Smooth muscle cell (in vitro differentiated cells): ENCODE measurements at regions not wholly inside any gene's neighbourhood (a gene's known extent, or its start where the extent isn't known, plus 50 kb on each side); places are given as distances from the start of the nearest gene placed in this dataset.

ENCODE experiments used
- DNase-seq: peaks from one replicate; lab custom pipeline; 2025; ENCODE audit not compliant: unreplicated experiment; lab: John Stamatoyannopoulos, UW
- H2AFZ ChIP-seq: fragments of 200-600 bp; sonication (generic); 2 replicates; pipeline ENCODE4 v1.6.0; 2016; ENCODE audit warnings: antibody characterized with exemption, low read depth, mild to moderate bottlenecking
- H3F3A ChIP-seq: fragments of 200-600 bp; sonication (generic); 2 replicates; pipeline ENCODE4 v1.6.0; 2017; ENCODE audit warnings: antibody characterized with exemption, low read depth
- H3K27ac ChIP-seq: fragments of 200-600 bp; sonication (generic); 2 replicates; pipeline ENCODE4 v1.5.1; 2016; ENCODE audit warnings: low read depth, mild to moderate bottlenecking
- H3K27me3 ChIP-seq: fragments of 200-600 bp; sonication (generic); 2 replicates; pipeline ENCODE4 v1.6.1; 2016; ENCODE audit warnings: low read depth, mild to moderate bottlenecking
- H3K36me3 ChIP-seq: fragments of 200-600 bp; sonication (generic); 2 replicates; pipeline ENCODE4 v1.5.1; 2016; ENCODE audit warnings: low read depth
- H3K4me1 ChIP-seq: fragments of 200-600 bp; sonication (generic); 2 replicates; pipeline ENCODE4 v1.5.1; 2016; ENCODE audit warnings: low read depth
- H3K4me2 ChIP-seq: fragments of 200-600 bp; sonication (generic); 2 replicates; pipeline ENCODE4 v1.6.0; 2016; ENCODE audit warnings: mild to moderate bottlenecking
- H3K4me3 ChIP-seq: fragments of 200-600 bp; sonication (generic); 2 replicates; pipeline ENCODE4 v1.5.1; 2016; ENCODE audit warnings: mild to moderate bottlenecking
- H3K79me2 ChIP-seq: fragments of 200-600 bp; sonication (generic); 2 replicates; pipeline ENCODE4 v1.6.0; 2016; ENCODE audit warnings: low read depth, mild to moderate bottlenecking
- H3K9ac ChIP-seq: fragments of 200-600 bp; sonication (generic); 2 replicates; pipeline ENCODE4 v1.6.0; 2016; ENCODE audit warnings: low read depth
- H3K9me3 ChIP-seq: fragments of 200-600 bp; sonication (generic); replicated peaks from 2 replicates; pipeline ENCODE4 v1.5.1; 2016; ENCODE audit warnings: low read depth
- H4K20me1 ChIP-seq: fragments of 200-600 bp; sonication (generic); 2 replicates; pipeline ENCODE4 v1.6.0; 2016; ENCODE audit warnings: low read depth
- WGBS: methylation state at CpG from one replicate; pipeline ENCODE4 v1.1.7; 2016; ENCODE audit warnings: low lambda C conversion rate; 5-methylcytosine and 5-hydroxymethylcytosine counted together
- TF ChIP-seq, protein P1 (sequence below): fragments of 200-600 bp; sonication (generic); IDR thresholded peaks from 2 replicates; pipeline ENCODE4 v1.5.1; 2017; ENCODE audit warnings: borderline replicate concordance, mild to moderate bottlenecking, antibody characterized with exemption; ENCODE audit not compliant: insufficient read depth, poor library complexity, severe bottlenecking

DNA sequence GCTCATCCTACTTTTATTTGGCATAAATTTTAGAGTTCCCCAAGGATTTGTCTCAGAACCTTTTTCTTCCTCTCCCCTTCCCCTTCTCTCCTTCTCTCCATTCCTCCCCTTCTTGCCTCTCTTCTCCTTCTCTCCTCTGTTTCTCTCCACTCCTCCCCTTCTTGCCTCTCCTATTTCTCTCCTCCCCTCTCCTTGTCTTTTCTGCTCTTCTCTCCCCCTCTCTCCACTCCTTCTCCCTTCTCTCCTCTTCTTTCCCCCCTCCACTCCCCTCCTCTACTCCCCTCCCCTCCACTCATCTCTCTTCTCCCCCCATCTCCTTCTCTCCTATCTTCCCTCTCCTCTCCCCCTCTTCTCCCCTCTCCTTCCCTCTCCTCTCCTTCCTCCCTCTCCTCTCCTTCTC, 142.7 kb downstream of the CCDC71L start:
- no peak overlapping the region for H3K4me3 ChIP-seq
- H3K4me2 ChIP-seq, result no peak overlapping the region
- H3K36me3 ChIP-seq, result no peaks in the 10 kb centered on the region
- H3K79me2 ChIP-seq, result no peaks in the 10 kb centered on the region
- no peak overlapping the region for H3K27ac ChIP-seq
- H3K27me3 ChIP-seq, result no peaks in the 10 kb centered on the region
- H2AFZ ChIP-seq, result no peak overlapping the region
- TF ChIP-seq, protein P1, sequence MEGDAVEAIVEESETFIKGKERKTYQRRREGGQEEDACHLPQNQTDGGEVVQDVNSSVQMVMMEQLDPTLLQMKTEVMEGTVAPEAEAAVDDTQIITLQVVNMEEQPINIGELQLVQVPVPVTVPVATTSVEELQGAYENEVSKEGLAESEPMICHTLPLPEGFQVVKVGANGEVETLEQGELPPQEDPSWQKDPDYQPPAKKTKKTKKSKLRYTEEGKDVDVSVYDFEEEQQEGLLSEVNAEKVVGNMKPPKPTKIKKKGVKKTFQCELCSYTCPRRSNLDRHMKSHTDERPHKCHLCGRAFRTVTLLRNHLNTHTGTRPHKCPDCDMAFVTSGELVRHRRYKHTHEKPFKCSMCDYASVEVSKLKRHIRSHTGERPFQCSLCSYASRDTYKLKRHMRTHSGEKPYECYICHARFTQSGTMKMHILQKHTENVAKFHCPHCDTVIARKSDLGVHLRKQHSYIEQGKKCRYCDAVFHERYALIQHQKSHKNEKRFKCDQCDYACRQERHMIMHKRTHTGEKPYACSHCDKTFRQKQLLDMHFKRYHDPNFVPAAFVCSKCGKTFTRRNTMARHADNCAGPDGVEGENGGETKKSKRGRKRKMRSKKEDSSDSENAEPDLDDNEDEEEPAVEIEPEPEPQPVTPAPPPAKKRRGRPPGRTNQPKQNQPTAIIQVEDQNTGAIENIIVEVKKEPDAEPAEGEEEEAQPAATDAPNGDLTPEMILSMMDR, result no peak
- no peaks in the 10 kb centered on the region for H3K4me1 ChIP-seq
- no peak for DNase-seq
- no peaks in the 10 kb centered on the region for H3F3A ChIP-seq
- no peak overlapping the region for H3K9ac ChIP-seq
- H4K20me1 ChIP-seq, result no peaks in the 10 kb centered on the region
- no peaks in the 10 kb centered on the region for H3K9me3 ChIP-seq

DNA sequence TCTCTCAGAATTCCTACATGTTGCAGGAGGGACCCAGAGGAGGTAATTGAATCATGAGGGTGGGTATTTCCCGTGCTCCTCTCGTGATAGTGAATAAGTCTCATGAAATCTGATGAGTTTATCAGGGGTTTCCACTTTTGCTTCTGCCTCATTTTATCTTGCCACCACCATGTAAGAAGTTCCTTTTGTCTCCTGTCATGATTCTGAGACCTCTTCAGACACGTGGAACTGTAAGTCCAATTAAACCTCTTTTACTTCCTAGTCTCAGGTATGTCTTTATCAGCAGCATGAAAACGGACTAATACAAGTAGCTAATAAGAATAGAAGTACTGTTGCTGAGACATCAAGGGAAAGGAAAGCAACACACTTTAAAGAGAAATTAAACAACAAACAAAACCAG, 143.4 kb downstream of the CCDC71L start:
- no peaks in the 10 kb centered on the region for H3K36me3 ChIP-seq
- no peaks in the 10 kb centered on the region for H3K9me3 ChIP-seq
- no peaks in the 10 kb centered on the region for H3K27me3 ChIP-seq
- 95% methylated on average over 4 of the region's 4 CpGs for WGBS
- DNase-seq, result no peak
- no peaks in the 10 kb centered on the region for H4K20me1 ChIP-seq
- H3K9ac ChIP-seq, result no peak overlapping the region
- no peaks in the 10 kb centered on the region for H3K79me2 ChIP-seq
- no peak overlapping the region for H3K4me2 ChIP-seq
- no peaks in the 10 kb centered on the region for H3K4me1 ChIP-seq
- TF ChIP-seq, protein P1, result no peak
- H2AFZ ChIP-seq, result no peak overlapping the region
- H3K4me3 ChIP-seq, result no peak overlapping the region
- H3F3A ChIP-seq, result no peaks in the 10 kb centered on the region
- H3K27ac ChIP-seq, result no peak overlapping the region

DNA sequence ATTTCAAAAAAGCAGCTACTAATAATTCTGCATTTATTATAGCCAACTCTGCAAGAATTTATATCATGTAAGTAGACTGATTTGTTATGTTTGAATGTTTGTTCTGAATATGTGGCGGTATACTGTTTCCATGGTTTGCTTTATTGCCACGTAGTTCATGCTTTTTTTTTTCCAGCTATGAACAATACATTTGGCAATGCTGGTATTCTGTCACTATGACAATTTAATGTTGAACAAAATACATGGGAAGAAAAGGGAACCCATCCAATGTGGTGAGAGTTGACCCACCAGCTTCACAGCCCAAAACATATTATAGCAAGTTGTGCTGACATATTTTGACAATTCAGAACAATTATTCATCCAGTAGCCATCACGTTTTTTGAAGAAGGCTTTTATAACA, 145.6 kb downstream of the CCDC71L start:
- Histone ChIP-seq H3K9ac (no peak overlapping the region), H3K9me3 (no peaks in the 10 kb centered on the region), H3F3A (no peaks in the 10 kb centered on the region), H3K4me1 (no peaks in the 10 kb centered on the region), H3K27ac (no peak overlapping the region), H3K79me2 (no peaks in the 10 kb centered on the region), H3K36me3 (no peaks in the 10 kb centered on the region), H3K4me2 (no peak overlapping the region), H2AFZ (no peak overlapping the region), H3K4me3 (no peak overlapping the region), H3K27me3 (peaks cover 7% of the 10 kb centered on the region), H4K20me1 (no peaks in the 10 kb centered on the region)
- DNase-seq, result no peak
- TF ChIP-seq, protein P1, result no peak
- 86% methylated on average over 3 of the region's 3 CpGs for WGBS

DNA sequence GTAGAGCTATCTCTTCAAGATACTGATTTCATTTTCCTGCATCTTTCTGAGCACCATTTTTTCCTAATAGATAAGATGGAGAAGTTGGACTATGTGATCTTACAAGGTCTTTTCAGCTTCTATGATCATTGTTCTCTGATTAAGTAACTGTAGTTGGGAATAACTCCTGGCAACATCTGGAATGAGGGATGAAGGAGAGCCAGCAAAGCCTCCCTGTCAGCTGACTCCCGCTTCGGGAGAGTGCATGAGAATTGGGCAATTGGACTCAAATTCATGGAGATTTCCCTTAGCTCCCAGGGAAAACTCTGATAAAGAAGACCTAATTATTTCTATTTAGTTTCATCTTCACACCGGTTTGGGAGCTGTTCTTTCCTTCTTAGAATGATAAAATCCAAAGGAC, 146.1 kb downstream of the CCDC71L start:
- WGBS, result 90% methylated on average over 3 of the region's 3 CpGs

More for the DNA sequence above, 146.1 kb downstream of the CCDC71L start:
- Histone ChIP-seq H3F3A (no peaks in the 10 kb centered on the region), H3K4me3 (no peak overlapping the region), H3K9me3 (no peaks in the 10 kb centered on the region), H3K36me3 (no peaks in the 10 kb centered on the region), H3K79me2 (no peaks in the 10 kb centered on the region), H4K20me1 (no peaks in the 10 kb centered on the region), H3K4me1 (no peaks in the 10 kb centered on the region), H3K27me3 (peaks cover 7% of the 10 kb centered on the region), H3K4me2 (no peak overlapping the region), H2AFZ (no peak overlapping the region), H3K9ac (no peak overlapping the region), H3K27ac (no peak overlapping the region)
- no peak for DNase-seq
- TF ChIP-seq, protein P1, result no peak
